IPS-NIHi7 (cell line): ENCODE measurements at regions not wholly inside any gene's neighbourhood (a gene's known extent, or its start where the extent isn't known, plus 50 kb on each side); places are given as distances from the start of the nearest gene placed in this dataset.

Experiments
- DNase-seq: peaks from one replicate; pipeline ENCODE4 v3.0.0; 2012; ENCODE audit warnings: mixed read lengths; ENCODE audit errors: extremely low spot score

- DNase-seq, result no peak
Measured at GRCh38 chr13:68506888-68507551, 1276.9 kb upstream of the PCDH9 start.

DNA sequence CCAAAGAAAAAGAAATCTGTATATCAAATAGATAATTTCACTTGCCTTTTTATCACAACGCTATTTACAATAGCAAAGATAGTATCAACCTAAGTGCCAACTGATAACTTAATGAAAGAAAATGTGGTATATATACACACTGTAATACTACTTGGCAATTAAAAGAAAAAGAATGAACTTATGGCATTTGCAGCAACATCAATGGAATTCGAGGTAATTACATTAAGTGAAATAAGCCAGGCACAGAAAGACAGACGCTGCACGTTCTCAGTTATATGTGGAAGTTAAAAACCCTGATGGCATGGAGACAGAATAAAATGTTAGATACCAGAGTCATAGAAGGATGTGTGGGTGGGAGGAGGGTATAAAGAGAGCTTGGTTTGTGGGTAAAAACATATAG lies 1260.5 kb upstream of the PCDH9 start:
- no peak for DNase-seq

DNA sequence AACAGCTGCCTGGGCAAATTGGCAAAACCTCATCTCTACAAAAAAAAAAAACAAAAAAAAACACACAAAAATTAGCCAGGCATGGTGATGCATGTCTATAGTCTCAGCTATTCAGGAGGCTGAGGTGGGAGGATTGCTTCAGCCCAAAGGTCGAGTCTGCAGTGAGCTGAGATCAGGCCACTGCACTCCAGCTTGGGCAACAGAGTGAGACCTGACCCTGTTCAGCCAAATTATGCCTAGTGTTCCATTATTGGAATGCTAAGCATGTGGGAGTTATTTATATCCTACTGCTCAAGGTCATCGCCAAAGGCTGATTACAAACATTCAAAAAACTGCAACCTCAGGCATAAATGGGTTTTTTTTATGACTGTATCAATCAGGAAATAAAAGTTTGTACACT lies 1251.0 kb upstream of the PCDH9 start:
- no peak for DNase-seq

- DNase-seq, result no peak
Measured at GRCh38 chr13:68473834-68474326, 1243.7 kb upstream of the PCDH9 start.

DNA sequence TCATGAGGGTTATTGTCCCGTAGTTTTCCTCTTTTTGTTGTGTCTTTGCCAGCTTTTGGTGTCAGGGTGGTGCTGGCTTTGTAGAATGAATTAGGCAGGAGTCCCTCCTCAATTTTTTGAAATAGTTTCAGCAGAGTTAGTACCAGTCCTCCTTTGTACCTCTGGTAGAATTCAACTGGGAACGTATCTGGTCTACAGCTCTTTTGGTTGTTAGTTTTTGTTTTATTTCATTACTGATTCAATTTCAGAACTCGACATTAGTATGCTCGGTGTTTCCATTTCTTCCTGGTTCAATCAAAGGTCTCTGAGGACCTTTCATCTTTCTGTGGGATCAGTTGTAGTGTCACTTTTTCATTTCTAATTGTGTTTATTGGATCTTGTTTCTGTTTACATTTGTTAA lies 1237.0 kb upstream of the PCDH9 start:
- no peak for DNase-seq

GRCh38 chr13:68440874-68441273 lies 1210.7 kb upstream of the PCDH9 start:
- DNase-seq, result no peak

GRCh38 chr13:68439817-68440216 lies 1209.7 kb upstream of the PCDH9 start:
- DNase-seq, result no peak

DNA sequence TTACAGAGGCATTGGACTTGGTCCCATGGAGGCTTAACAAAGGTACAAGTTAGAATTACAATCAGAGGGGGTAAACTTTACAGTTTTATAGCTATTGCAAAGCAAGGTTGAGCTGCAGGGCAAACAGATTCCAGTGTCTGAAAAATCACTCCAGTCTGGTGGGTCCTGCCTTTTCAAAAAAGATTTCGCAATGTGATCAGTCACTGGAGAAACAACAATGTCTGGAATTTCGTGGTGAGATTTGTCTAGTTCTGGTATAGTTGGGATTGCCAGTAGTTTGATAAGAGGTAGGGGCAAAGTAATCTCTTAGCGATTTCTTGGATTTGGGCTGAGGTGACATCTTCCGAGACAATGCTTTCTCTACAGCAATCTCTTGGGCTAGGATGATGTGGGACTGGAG lies 1198.2 kb upstream of the PCDH9 start:
- DNase-seq, result no peak

- DNase-seq, result no peak
Measured at GRCh38 chr13:68417801-68418200, 1187.7 kb upstream of the PCDH9 start.

DNA sequence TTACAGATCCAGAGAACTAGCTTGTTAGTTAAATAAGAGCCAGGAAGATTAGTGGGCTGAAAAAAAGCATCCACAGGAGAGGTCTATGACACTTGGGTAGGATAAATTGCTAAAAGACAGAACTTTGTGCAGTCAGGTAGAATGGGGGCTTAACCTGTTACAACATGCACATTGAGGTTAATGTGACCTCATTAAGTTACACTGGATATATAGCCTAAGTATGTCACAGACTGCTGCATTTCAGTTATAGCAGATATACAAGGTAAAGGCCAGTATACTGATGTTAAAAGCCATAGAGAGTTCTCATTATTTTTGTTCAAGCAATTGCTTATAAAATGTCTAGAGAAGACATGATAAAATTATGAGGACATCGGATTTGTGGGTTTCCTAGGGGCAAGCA lies 1179.9 kb upstream of the PCDH9 start:
- DNase-seq, result no peak

GRCh38 chr13:68390987-68391386 lies 1160.9 kb upstream of the PCDH9 start:
- no peak for DNase-seq

DNA sequence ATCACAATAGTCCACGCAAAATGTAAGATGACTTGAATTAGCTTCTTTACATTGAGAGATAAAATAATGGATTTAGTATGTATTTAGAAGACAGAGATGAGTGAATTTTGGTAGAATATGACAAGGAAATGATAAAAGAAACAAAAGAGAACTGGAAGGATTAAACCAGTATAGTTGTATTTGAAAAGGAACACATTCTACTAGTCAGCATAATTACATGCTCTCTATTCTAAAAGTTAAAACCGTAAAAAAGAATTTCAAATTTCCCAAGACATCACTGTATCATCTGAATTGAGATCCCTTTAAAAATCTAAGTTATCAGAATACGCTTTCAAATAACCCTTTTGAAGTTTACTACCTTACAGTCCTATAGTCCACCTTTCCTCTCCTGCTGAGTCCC lies 1156.7 kb upstream of the PCDH9 start:
- DNase-seq, result no peak

- DNase-seq, result no peak
Measured at GRCh38 chr13:68380041-68380973, 1150.2 kb upstream of the PCDH9 start.

GRCh38 chr13:68378294-68378693 lies 1148.2 kb upstream of the PCDH9 start:
- no peak for DNase-seq

- DNase-seq, result no peak
Measured at GRCh38 chr13:68375004-68375403, 1144.9 kb upstream of the PCDH9 start.

- peak; percentile 18 for DNase-seq
Measured at GRCh38 chr13:68369739-68370138, 1139.6 kb upstream of the PCDH9 start.

- no peak for DNase-seq
Measured at GRCh38 chr13:68368922-68369321, 1138.8 kb upstream of the PCDH9 start.

- DNase-seq, result no peak
Measured at GRCh38 chr13:68359105-68359504, 1129.0 kb upstream of the PCDH9 start.

DNA sequence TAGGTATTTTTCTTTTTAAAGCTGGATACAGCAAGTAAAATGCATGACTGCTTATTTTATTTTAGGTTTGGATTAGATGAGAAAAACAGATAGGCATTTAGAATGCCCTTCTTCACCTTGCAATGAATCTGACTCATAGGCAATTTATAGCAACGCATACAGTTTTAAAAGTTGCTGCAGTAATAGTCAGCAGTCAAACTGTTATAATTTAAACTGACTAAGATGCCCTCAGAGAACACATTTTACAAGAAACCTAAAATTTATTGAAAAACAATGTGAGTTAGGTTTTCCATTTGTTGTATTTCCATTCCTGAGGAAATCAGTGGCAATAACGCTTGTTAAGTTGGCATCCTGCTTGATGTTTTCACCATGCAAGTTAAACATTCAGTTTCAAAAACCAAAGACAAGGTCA lies 1128.2 kb upstream of the PCDH9 start:
- DNase-seq, result no peak

DNA sequence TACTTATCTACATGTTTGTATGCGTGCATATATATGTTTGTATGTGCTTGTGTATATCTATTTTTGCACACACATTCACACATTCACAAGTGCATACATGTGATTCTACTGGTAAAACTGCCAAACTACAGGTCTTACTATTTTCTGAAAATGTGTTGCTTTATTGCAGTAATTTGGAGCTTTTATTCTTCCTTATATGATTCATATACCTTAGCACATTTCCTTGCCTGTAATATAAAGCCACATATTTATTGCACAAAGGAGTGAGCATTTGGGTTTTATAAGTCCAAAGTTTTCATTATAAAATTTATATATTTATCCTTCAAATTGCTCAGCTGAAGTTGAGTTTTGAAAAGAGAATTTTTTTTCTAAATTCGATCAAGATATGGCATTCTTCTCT lies 1120.4 kb upstream of the PCDH9 start:
- DNase-seq, result no peak

DNA sequence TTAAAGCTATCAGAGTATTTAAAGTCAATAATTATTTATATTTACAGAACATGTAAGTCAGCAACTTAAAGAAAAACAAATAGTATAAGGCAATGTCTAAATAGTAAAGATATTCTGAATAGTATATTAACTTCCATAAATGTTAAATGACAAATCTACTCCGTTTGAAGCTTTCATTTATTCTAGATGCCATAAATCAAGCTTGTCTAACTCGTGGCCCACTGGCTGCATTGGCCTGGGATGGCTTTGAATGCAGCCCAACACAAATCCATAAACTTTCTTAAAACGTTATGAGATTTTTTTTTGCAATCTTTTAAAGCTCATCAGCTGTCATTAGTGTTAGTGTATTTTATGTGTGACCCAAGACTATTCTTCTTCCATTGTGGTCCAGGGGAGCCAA lies 1117.1 kb upstream of the PCDH9 start:
- no peak for DNase-seq

DNA sequence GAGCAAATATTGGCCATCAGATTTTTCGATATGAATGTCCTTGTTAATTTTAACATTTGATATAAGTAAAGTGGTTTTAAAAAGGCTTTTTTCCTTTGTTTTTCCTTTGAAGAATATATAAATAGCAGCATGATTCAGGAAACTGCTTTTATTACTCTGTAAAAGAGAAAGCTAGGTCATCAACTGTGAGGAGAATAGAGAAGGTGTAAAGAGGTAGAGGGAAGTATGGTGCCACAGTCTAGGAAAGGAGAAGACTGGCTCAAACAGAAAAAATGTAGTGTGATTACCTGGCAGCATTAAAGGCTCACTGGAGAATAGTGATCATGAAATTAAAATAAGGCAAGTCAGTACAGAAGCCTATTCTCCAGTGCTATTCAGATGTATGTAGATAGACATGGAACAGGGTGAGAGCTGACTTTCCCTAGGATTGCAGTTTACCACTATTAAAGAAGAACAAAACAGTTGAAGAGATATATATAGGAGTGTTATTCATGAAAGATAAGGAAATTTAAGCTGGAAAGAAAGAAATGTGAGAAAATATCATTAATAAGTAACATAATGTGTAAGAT lies 1115.9 kb upstream of the PCDH9 start:
- no peak for DNase-seq

GRCh38 chr13:68323124-68323523 lies 1093.0 kb upstream of the PCDH9 start:
- no peak for DNase-seq
